ENCODE measurements at regions not wholly inside any gene's neighbourhood (a gene's known extent, or its start where the extent isn't known, plus 50 kb on each side); places are given as distances from the start of the nearest gene placed in this dataset.

DNA sequence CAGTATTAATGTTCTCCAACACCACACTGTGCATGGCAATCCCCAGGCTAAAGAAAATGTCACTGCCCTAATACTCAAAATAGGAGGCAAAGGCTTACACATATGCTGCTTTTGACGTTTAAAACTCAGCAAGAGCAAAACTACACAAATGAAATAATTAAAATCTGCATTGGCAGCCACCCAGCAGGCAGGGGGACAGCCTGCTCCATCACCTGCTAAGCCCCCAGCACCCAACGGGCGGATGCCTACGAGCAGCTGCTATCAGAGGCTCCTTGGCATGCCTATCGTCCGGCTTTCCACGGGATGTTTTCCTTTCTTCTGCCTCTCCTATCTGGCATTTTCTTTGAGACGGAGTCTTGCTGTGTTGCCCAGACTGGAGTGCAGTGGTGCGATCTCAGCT, 337.5 kb downstream of the SOX9 start:
- Mint-ChIP-seq H3K9me3 (peaks cover 0 to 13% (median 8%) of the 10 kb centered on the region in 7 donors), H3K36me3 (no peaks in the 10 kb centered on the region), H3K27ac (peak overlapping the region in 1 of 7 donors; percentile 31), H3K4me1 (no peaks in the 10 kb centered on the region), H3K27me3 (ENCODE audit: low read depth in 3 of 3) (peaks cover 0 to 7% (median 4%) of the 10 kb centered on the region in 3 donors), H3K4me3 (no peak overlapping the region)
- Histone ChIP-seq H3K9me3 (replicated peaks in 1 of 2; ENCODE audit: control insufficient read depth in 1 of 2, insufficient read depth in 1 of 2, low read length in 2 of 2) (no peaks in the 10 kb centered on the region), H3K9ac (ENCODE audit: insufficient read depth, low read length, poor library complexity, severe bottlenecking) (no peak overlapping the region), H3K4me3 (replicated peaks in 1 of 3; ENCODE audit: low read depth in 2 of 3, low read length in 3 of 3) (no peak overlapping the region), H3K27me3 (ENCODE audit: control insufficient read depth in 2 of 2, insufficient read depth in 2 of 2, low read length in 2 of 2) (no peaks in the 10 kb centered on the region), H3K27ac (ENCODE audit: low read depth in 1 of 2, low read length in 2 of 2) (no peak overlapping the region), H3K79me2 (ENCODE audit: insufficient read depth, low read length) (no peaks in the 10 kb centered on the region), H2AFZ (ENCODE audit: insufficient read depth, low read depth, low read length, poor library complexity, severe bottlenecking) (no peak overlapping the region), H3K4me1 (ENCODE audit: control insufficient read depth in 1 of 2, insufficient read depth in 2 of 2, low read length in 2 of 2) (no peaks in the 10 kb centered on the region), H3K4me2 (replicated peaks; ENCODE audit: extremely low read depth, low read length, poor library complexity, severe bottlenecking) (no peak overlapping the region), H3K36me3 (replicated peaks in 1 of 2; ENCODE audit: control insufficient read depth in 1 of 2, insufficient read depth in 2 of 2, low read length in 2 of 2) (no peaks in the 10 kb centered on the region), H4K20me1 (ENCODE audit: insufficient read depth, low read length) (no peaks in the 10 kb centered on the region)
- no peak for DNase-seq
- 94% methylated on average over 9 of the region's 9 CpGs for WGBS (ENCODE audit: insufficient coverage)
- intact Hi-C loops (cut with micrococcal nuclease) = no loop called here
- TF ChIP-seq, protein P1, sequence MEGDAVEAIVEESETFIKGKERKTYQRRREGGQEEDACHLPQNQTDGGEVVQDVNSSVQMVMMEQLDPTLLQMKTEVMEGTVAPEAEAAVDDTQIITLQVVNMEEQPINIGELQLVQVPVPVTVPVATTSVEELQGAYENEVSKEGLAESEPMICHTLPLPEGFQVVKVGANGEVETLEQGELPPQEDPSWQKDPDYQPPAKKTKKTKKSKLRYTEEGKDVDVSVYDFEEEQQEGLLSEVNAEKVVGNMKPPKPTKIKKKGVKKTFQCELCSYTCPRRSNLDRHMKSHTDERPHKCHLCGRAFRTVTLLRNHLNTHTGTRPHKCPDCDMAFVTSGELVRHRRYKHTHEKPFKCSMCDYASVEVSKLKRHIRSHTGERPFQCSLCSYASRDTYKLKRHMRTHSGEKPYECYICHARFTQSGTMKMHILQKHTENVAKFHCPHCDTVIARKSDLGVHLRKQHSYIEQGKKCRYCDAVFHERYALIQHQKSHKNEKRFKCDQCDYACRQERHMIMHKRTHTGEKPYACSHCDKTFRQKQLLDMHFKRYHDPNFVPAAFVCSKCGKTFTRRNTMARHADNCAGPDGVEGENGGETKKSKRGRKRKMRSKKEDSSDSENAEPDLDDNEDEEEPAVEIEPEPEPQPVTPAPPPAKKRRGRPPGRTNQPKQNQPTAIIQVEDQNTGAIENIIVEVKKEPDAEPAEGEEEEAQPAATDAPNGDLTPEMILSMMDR (IDR thresholded peaks at IDR 0.05) = no peak

DNA sequence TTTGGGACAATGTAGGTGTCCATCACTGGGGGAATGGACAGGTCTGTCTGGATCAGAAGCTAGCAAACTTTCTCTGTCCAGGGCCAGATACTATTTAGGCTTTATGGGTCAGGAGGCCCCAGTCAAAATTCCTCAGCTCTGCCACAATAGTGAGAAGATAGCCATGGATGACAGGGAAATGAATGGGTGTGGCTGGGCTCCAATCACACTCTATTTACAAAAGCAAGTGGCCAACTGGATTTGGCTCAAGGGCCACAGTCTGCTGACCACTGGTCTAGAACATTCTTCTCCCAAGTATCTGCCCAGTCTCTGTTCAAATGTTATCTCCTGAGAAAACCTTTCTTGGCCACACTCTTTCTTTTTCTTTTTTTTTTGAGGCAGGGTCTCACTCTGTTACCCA, 339.9 kb downstream of the SOX9 start:
- TF ChIP-seq, protein P1 (IDR thresholded peaks at IDR 0.05) = no peak
- Mint-ChIP-seq H3K27me3 (ENCODE audit: low read depth in 3 of 3) (peaks cover 0 to 7% (median 6%) of the 10 kb centered on the region in 3 donors), H3K4me3 (no peak overlapping the region), H3K9me3 (peaks cover 0 to 13% (median 7%) of the 10 kb centered on the region in 7 donors), H3K36me3 (no peaks in the 10 kb centered on the region), H3K4me1 (no peaks in the 10 kb centered on the region), H3K27ac (peak overlapping the region in 1 of 7 donors; percentile 44)
- Histone ChIP-seq H4K20me1 (ENCODE audit: insufficient read depth, low read length) (no peaks in the 10 kb centered on the region), H3K4me3 (replicated peaks in 1 of 3; ENCODE audit: low read depth in 2 of 3, low read length in 3 of 3) (no peak overlapping the region), H3K79me2 (ENCODE audit: insufficient read depth, low read length) (no peaks in the 10 kb centered on the region), H3K27ac (ENCODE audit: low read depth in 1 of 2, low read length in 2 of 2) (no peak overlapping the region), H3K4me1 (ENCODE audit: control insufficient read depth in 1 of 2, insufficient read depth in 2 of 2, low read length in 2 of 2) (no peaks in the 10 kb centered on the region), H3K27me3 (ENCODE audit: control insufficient read depth in 2 of 2, insufficient read depth in 2 of 2, low read length in 2 of 2) (no peaks in the 10 kb centered on the region), H2AFZ (ENCODE audit: insufficient read depth, low read depth, low read length, poor library complexity, severe bottlenecking) (no peak overlapping the region), H3K36me3 (replicated peaks in 1 of 2; ENCODE audit: control insufficient read depth in 1 of 2, insufficient read depth in 2 of 2, low read length in 2 of 2) (no peaks in the 10 kb centered on the region), H3K9me3 (replicated peaks in 1 of 2; ENCODE audit: control insufficient read depth in 1 of 2, insufficient read depth in 1 of 2, low read length in 2 of 2) (no peaks in the 10 kb centered on the region), H3K4me2 (replicated peaks; ENCODE audit: extremely low read depth, low read length, poor library complexity, severe bottlenecking) (no peak overlapping the region), H3K9ac (ENCODE audit: insufficient read depth, low read length, poor library complexity, severe bottlenecking) (no peak overlapping the region)
- no peak for DNase-seq
- intact Hi-C loops (cut with micrococcal nuclease) = no loop called here
